K562 (cell line): ENCODE measurements at regions not wholly inside any gene's neighbourhood (a gene's known extent, or its start where the extent isn't known, plus 50 kb on each side); places are given as distances from the start of the nearest gene placed in this dataset.
A peak's percentile ranks its signal among the peaks of the same experiment; 100 is the strongest.

Experiments used
- ATAC-seq: fragments of 200-7000 bp; cut with Tn5 transposase; 3 replicates; pipeline ENCODE4 v1.9.1; 2020; ENCODE audit warnings: moderate library complexity
- BruUV-seq: library from RNA; stranded (reverse); fragments of 400-500 nt; replicated peaks from 2 replicates; lab custom pipeline; 2021; lab: Mats Ljungman, UMichigan
- CTCF ChIA-PET: fragments of 300-600 bp; formaldehyde crosslinking; extraction: SDS; loops from one replicate; lab custom pipeline; 2021; ENCODE audit warnings: low intra/inter-chr PET ratio; lab: Yijun Ruan, JAX
- POLR2A ChIA-PET: fragments of 300-600, 350-650 bp; sonication (Branson Sonifier 250); formaldehyde crosslinking; extraction: SDS; loops from one replicate; lab custom pipeline; 2021; ENCODE audit warnings: antibody characterized with exemption, inconsistent platforms; lab: Yijun Ruan, JAX
- DNase-seq, 4 experiments: peaks; one replicate each; pipeline versions ENCODE4 v3.0.0 to v3.0.0-alpha.2; 2011 to 2018; ENCODE audit warnings: low spot score in 3 of 4, mixed read lengths in 3 of 4; ENCODE audit errors: extremely low read depth in 1 of 4
- FAIRE-seq: peaks from 2 replicates; lab custom pipeline; 2011; peaks lifted over from hg19 to GRCh38; lab: Jason Lieb, UNC
- H2AFZ ChIP-seq: 2 replicates; pipeline ENCODE4 v1.6.0; 2011; ENCODE audit warnings: low read depth, low read length, control low read depth, inconsistent platforms
- H3K27ac ChIP-seq: fragments of 200-600 bp; 3 replicates; pipeline ENCODE4 v1.8.0; 2011; ENCODE audit warnings: low read depth, mild to moderate bottlenecking, control low read depth, inconsistent platforms, low read length, moderate library complexity, mixed read lengths; ENCODE audit errors: extremely low read depth
- H3K27me3 ChIP-seq, 2 experiments: fragments of 300-600 bp in 1 of 2; 2 replicates in 1 of 2; 3 replicates in 1 of 2; pipeline versions ENCODE4 v1.6.0 to v1.8.0; 2011; ENCODE audit warnings: inconsistent platforms in 2 of 2, low read length in 2 of 2, mild to moderate bottlenecking in 1 of 2, mixed read lengths in 1 of 2, moderate library complexity in 1 of 2; ENCODE audit not compliant: control insufficient read depth in 2 of 2, insufficient read depth in 2 of 2
- H3K36me3 ChIP-seq: fragments of 300-600 bp; 3 replicates; pipeline ENCODE4 v1.8.0; 2011; ENCODE audit warnings: mild to moderate bottlenecking, low read length, inconsistent platforms; ENCODE audit not compliant: control insufficient read depth, insufficient read depth
- H3K4me1 ChIP-seq, 2 experiments: fragments of 200-600 bp in 1 of 2; replicated peaks in 1 of 2; 2 replicates in 1 of 2; 3 replicates in 1 of 2; pipeline versions ENCODE4 v1.5.1 to v1.8.0; 2011; ENCODE audit warnings: inconsistent platforms in 2 of 2, low read length in 2 of 2, mild to moderate bottlenecking in 1 of 2, mixed read lengths in 1 of 2, moderate library complexity in 1 of 2; ENCODE audit not compliant: control insufficient read depth in 2 of 2, insufficient read depth in 2 of 2
- H3K4me2 ChIP-seq: 2 replicates; pipeline ENCODE4 v1.6.1; 2011; ENCODE audit warnings: low read length, control low read depth, inconsistent platforms, mixed read lengths; ENCODE audit not compliant: insufficient read depth
- H3K4me3 ChIP-seq: fragments of 200-600 bp; sonication (generic), shearing (Covaris generic); 2 replicates; pipeline ENCODE4 v1.5.1; 2016; ENCODE audit warnings: control low read depth, inconsistent platforms
- H3K79me2 ChIP-seq: fragments of 200-600 bp; 3 replicates; pipeline ENCODE4 v1.8.0; 2011; ENCODE audit warnings: low read length, inconsistent platforms; ENCODE audit not compliant: control insufficient read depth, insufficient read depth
- H3K9ac ChIP-seq, 2 experiments: 2 replicates each; pipeline versions ENCODE4 v1.6.0 to v1.6.1; 2011; ENCODE audit warnings: low read depth in 2 of 2, low read length in 2 of 2, control low read depth in 1 of 2, inconsistent platforms in 1 of 2, mild to moderate bottlenecking in 1 of 2, mixed read lengths in 1 of 2; ENCODE audit not compliant: insufficient read depth in 1 of 2
- H3K9me1 ChIP-seq: one replicate; pipeline ENCODE4 v1.6.0; 2011; ENCODE audit warnings: inconsistent platforms, mild to moderate bottlenecking, low read length, moderate library complexity; ENCODE audit not compliant: control insufficient read depth, insufficient read depth
- H3K9me3 ChIP-seq: replicated peaks from 2 replicates; pipeline ENCODE4 v1.5.1; 2011; ENCODE audit warnings: low read depth, low read length, inconsistent platforms; ENCODE audit not compliant: control insufficient read depth, insufficient read depth
- H4K20me1 ChIP-seq: replicated peaks from 2 replicates; pipeline ENCODE4 v1.6.1; 2011; ENCODE audit warnings: low read length, inconsistent platforms, mixed read lengths; ENCODE audit not compliant: control insufficient read depth, insufficient read depth
- BRD9 ChIP-seq: fragments of 450-650 bp; IDR thresholded peaks from 2 replicates; pipeline ENCODE4 v1.6.1; 2018; ENCODE audit warnings: low read depth; ENCODE audit not compliant: partially characterized antibody
- CHD1 ChIP-seq: fragments of 200-600 bp; sonication (generic); IDR thresholded peaks from one replicate; pipeline ENCODE4 v1.6.1; 2012; ENCODE audit warnings: mild to moderate bottlenecking, moderate library complexity, low read length, inconsistent platforms
- CHD2 ChIP-seq: IDR thresholded peaks from 2 replicates; pipeline ENCODE4 v1.6.1; 2011; ENCODE audit warnings: low read depth, low read length
- CREM ChIP-seq: IDR thresholded peaks from 2 replicates; pipeline ENCODE4 v1.6.1; 2014; ENCODE audit warnings: antibody characterized with exemption, low read depth
- DMBX1 ChIP-seq: fragments of 250-450 bp; sonication (Bioruptor Pico); IDR thresholded peaks from 2 replicates; pipeline ENCODE4 v1.8.0; 2022; ENCODE audit warnings: inconsistent platforms, mild to moderate bottlenecking, moderate library complexity, borderline replicate concordance
- ELF4 ChIP-seq: fragments of 450-650 bp; formaldehyde crosslinking; IDR thresholded peaks from 2 replicates; pipeline ENCODE4 v1.4.0; 2022; ENCODE audit warnings: missing genetic modification characterization
- FOXJ3 ChIP-seq: sonication (generic); formaldehyde crosslinking; IDR thresholded peaks from 2 replicates; pipeline ENCODE4 v1.4.0; 2020; ENCODE audit warnings: mild to moderate bottlenecking, missing genetic modification reagents
- GABPA ChIP-seq: fragments of 200-800 bp; sonication (Bioruptor generic); conservative IDR thresholded peaks from 2 replicates; pipeline ENCODE4 v1.6.1; 2016; ENCODE audit warnings: low read depth, missing genetic modification characterization, missing compliant biosample characterization
- GTF2E2 ChIP-seq: fragments of 200-800 bp; sonication (Bioruptor generic); IDR thresholded peaks from 2 replicates; pipeline ENCODE4 v1.6.1; 2016; ENCODE audit warnings: missing genetic modification characterization, missing compliant biosample characterization
- HCFC1 ChIP-seq: IDR thresholded peaks from 2 replicates; pipeline ENCODE4 v1.6.1; 2012; ENCODE audit warnings: low read depth, low read length, improper control_type of control experiment
- HDAC6 ChIP-seq: IDR thresholded peaks from 2 replicates; pipeline ENCODE4 v1.6.1; 2012; ENCODE audit warnings: low read depth, mild to moderate bottlenecking, control low read depth, inconsistent platforms, low read length, moderate library complexity
- HMG20B ChIP-seq: fragments of 250-450 bp; sonication (Bioruptor Pico); IDR thresholded peaks from 2 replicates; pipeline ENCODE4 v1.5.0; 2021; ENCODE audit warnings: mild to moderate bottlenecking
- KAT8 ChIP-seq: fragments of 450-650 bp; IDR thresholded peaks from 2 replicates; pipeline ENCODE4 v1.6.1; 2016; ENCODE audit warnings: low read depth, mild to moderate bottlenecking
- MECOM ChIP-seq: fragments of 250-450 bp; sonication (Bioruptor Pico); IDR thresholded peaks from 2 replicates; pipeline ENCODE4 v1.8.0; 2022; ENCODE audit warnings: inconsistent platforms
- NCOA4 ChIP-seq: fragments of 450-650 bp; IDR thresholded peaks from 2 replicates; pipeline ENCODE4 v1.6.1; 2018; ENCODE audit warnings: mild to moderate bottlenecking; ENCODE audit not compliant: partially characterized antibody
- PHB2 ChIP-seq: fragments of 450-650 bp; IDR thresholded peaks from 2 replicates; pipeline ENCODE4 v1.6.1; 2017; ENCODE audit warnings: low read depth
- PTBP1 ChIP-seq: fragments of 200-400 bp; formaldehyde crosslinking; IDR thresholded peaks from 2 replicates; pipeline ENCODE4 v1.6.1; 2017; ENCODE audit warnings: low read depth, low read length
- RAD51 ChIP-seq: fragments of 450-650 bp; IDR thresholded peaks from 2 replicates; pipeline ENCODE4 v1.7.1; 2016; ENCODE audit warnings: low read depth, mild to moderate bottlenecking, borderline replicate concordance
- ZFP36 ChIP-seq: fragments of 150-350 bp; IDR thresholded peaks from 2 replicates; pipeline ENCODE4 v1.6.1; 2018; ENCODE audit warnings: low read length, low read depth; ENCODE audit not compliant: partially characterized antibody
- ZNF3 ChIP-seq: fragments of 250-450 bp; sonication (Bioruptor Pico); IDR thresholded peaks from 2 replicates; pipeline ENCODE4 v1.5.0; 2021; ENCODE audit warnings: mild to moderate bottlenecking, moderate library complexity
- ZNF316 ChIP-seq: fragments of 450-650 bp; IDR thresholded peaks from 2 replicates; pipeline ENCODE4 v1.6.1; 2016
- ZNF551 ChIP-seq: fragments of 250-450 bp; sonication (Bioruptor Pico); IDR thresholded peaks from 2 replicates; pipeline ENCODE4 v1.5.0; 2021; ENCODE audit warnings: mild to moderate bottlenecking, moderate library complexity
- in situ Hi-C: fragments of 300-500 bp; cut with MboI; formaldehyde crosslinking; loops from 4 replicates; pipeline ENCODE4 v1.15.0; 2018; ENCODE audit warnings: inconsistent platforms, mixed read lengths
- intact Hi-C: fragments of 100-400 bp; cut with micrococcal nuclease; formaldehyde crosslinking; loops from 2 replicates; pipeline ENCODE4 v1.14.2; 2022
- TF ChIP-seq, protein P1 (sequence below): fragments of 250-450 bp; sonication (Bioruptor Pico); IDR thresholded peaks from 2 replicates; pipeline ENCODE4 v1.6.1; 2021; ENCODE audit warnings: mild to moderate bottlenecking
- TF ChIP-seq, protein P2 (sequence below): IDR thresholded peaks from 2 replicates; pipeline ENCODE4 v1.6.1; 2016; ENCODE audit warnings: missing genetic modification characterization, missing compliant biosample characterization
- TF ChIP-seq, protein P3 (sequence below): fragments of 450-650 bp; formaldehyde crosslinking; IDR thresholded peaks from 2 replicates; pipeline ENCODE4 v1.4.0; 2020; ENCODE audit warnings: mild to moderate bottlenecking, mixed read lengths

DNA sequence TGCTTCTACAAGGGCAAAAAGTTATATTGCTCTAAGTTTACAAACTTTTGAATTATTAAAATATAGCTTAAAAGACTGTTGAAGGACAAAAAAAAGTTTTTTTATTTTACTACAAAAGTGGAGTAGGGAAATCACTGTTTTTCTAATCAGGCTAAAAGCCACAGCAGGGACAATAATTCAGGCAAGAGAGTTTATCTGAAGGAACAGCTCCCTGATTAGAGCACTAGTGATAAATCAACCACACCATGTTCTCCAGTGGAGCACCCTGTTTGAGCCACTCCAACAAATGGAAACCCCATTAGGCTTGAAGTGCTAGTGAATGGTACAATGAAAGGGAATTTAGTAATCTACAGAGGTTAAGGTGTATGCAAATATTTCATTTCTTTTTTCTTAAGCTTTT lies 357.1 kb downstream of the SEMA3D start:
- FAIRE-seq (peak; percentile 68), DNase-seq (peak in 2 of 4 experiments; percentile 37 to 63), ATAC-seq (peak; percentile 68)
- Histone ChIP-seq H3K27ac (no peak overlapping the region), H3K9me1 (no peaks in the 10 kb centered on the region), H3K4me2 (no peak overlapping the region), H3K4me1 (peaks cover 0 to 8% of the 10 kb centered on the region in 2 experiments; a peak in 4 of 5 replicates), H3K9me3 (no peaks in the 10 kb centered on the region), H3K27me3 (no peaks in the 10 kb centered on the region), H3K4me3 (no peak overlapping the region), H3K9ac (no peak overlapping the region), H3K79me2 (peaks cover 12% of the 10 kb centered on the region; the same call in 2 of the 3 replicates), H2AFZ (no peak overlapping the region), H4K20me1 (no peaks in the 10 kb centered on the region), H3K36me3 (peaks cover 8% of the 10 kb centered on the region; the same call in 2 of the 3 replicates)
- in situ Hi-C loops = no loop called here
- intact Hi-C loops = no loop called here
- ChIA-PET POLR2A (no interaction called here), CTCF (no interaction called here)
- no TSS peak for BruUV-seq
- no peak for TF ChIP-seq PHB2
- no peak for TF ChIP-seq CHD2
- TF ChIP-seq ZFP36 = no peak
- TF ChIP-seq, protein P1, sequence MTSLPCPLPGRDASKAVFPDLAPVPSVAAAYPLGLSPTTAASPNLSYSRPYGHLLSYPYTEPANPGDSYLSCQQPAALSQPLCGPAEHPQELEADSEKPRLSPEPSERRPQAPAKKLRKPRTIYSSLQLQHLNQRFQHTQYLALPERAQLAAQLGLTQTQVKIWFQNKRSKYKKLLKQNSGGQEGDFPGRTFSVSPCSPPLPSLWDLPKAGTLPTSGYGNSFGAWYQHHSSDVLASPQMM = no peak
- no peak for TF ChIP-seq HMG20B (CRISPR knock-in tag)
- no peak for TF ChIP-seq MECOM (CRISPR knock-in tag)
- 0 out of 2 replicates have a peak, but pooled peaks have one; percentile 13 for TF ChIP-seq GABPA
- no peak for TF ChIP-seq HDAC6
- TF ChIP-seq RAD51 = no peak
- no peak for TF ChIP-seq CREM
- no peak for TF ChIP-seq GTF2E2
- TF ChIP-seq, protein P2, sequence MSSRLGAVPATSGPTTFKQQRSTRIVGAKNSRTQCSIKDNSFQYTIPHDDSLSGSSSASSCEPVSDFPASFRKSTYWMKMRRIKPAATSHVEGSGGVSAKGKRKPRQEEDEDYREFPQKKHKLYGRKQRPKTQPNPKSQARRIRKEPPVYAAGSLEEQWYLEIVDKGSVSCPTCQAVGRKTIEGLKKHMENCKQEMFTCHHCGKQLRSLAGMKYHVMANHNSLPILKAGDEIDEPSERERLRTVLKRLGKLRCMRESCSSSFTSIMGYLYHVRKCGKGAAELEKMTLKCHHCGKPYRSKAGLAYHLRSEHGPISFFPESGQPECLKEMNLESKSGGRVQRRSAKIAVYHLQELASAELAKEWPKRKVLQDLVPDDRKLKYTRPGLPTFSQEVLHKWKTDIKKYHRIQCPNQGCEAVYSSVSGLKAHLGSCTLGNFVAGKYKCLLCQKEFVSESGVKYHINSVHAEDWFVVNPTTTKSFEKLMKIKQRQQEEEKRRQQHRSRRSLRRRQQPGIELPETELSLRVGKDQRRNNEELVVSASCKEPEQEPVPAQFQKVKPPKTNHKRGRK = no peak
- TF ChIP-seq HCFC1 = no peak
- TF ChIP-seq ZNF551 (CRISPR knock-in tag) = no peak
- TF ChIP-seq DMBX1 (CRISPR knock-in tag) = 0 out of 2 replicates have a peak, but pooled peaks have one; percentile 18
- TF ChIP-seq KAT8 = no peak
- TF ChIP-seq, protein P3, sequence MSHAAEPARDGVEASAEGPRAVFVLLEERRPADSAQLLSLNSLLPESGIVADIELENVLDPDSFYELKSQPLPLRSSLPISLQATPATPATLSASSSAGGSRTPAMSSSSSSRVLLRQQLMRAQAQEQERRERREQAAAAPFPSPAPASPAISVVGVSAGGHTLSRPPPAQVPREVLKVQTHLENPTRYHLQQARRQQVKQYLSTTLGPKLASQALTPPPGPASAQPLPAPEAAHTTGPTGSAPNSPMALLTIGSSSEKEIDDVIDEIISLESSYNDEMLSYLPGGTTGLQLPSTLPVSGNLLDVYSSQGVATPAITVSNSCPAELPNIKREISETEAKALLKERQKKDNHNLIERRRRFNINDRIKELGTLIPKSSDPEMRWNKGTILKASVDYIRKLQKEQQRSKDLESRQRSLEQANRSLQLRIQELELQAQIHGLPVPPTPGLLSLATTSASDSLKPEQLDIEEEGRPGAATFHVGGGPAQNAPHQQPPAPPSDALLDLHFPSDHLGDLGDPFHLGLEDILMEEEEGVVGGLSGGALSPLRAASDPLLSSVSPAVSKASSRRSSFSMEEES (CRISPR knock-in tag) = no peak
- TF ChIP-seq BRD9 = no peak
- no peak for TF ChIP-seq ZNF3 (CRISPR knock-in tag)
- no peak for TF ChIP-seq PTBP1
- no peak for TF ChIP-seq ELF4 (CRISPR knock-in tag)
- TF ChIP-seq ZNF316 = no peak
- no peak for TF ChIP-seq FOXJ3 (CRISPR knock-in tag)
- TF ChIP-seq NCOA4 = no peak
- TF ChIP-seq CHD1 = no peak
